H9 (cell line): ENCODE measurements at regions not wholly inside any gene's neighbourhood (a gene's known extent, or its start where the extent isn't known, plus 50 kb on each side); places are given as distances from the start of the nearest gene placed in this dataset.

Source experiments
- DNase-seq: peaks from one replicate; pipeline ENCODE4 v3.0.0-alpha.2; 2017
- H2AFZ ChIP-seq: one replicate; pipeline ENCODE4 v1.6.1; 2013; ENCODE audit warnings: mild to moderate bottlenecking, low read length, control low read depth, moderate library complexity
- H2AK5ac ChIP-seq: 2 replicates; pipeline ENCODE4 v1.6.1; 2013; ENCODE audit warnings: low read length, control low read depth, mixed read lengths; ENCODE audit not compliant: insufficient read length
- H2BK120ac ChIP-seq: one replicate; pipeline ENCODE4 v1.6.1; 2013; ENCODE audit warnings: low read depth, mild to moderate bottlenecking, low read length, control low read depth, inconsistent platforms; ENCODE audit not compliant: poor library complexity, severe bottlenecking
- H2BK12ac ChIP-seq: 2 replicates; pipeline ENCODE4 v1.6.1; 2013; ENCODE audit warnings: low read length, control low read depth, mixed read lengths, low read depth; ENCODE audit not compliant: insufficient read length
- H2BK15ac ChIP-seq: 2 replicates; pipeline ENCODE4 v1.6.1; 2013; ENCODE audit warnings: low read depth, low read length, control low read depth
- H2BK20ac ChIP-seq: one replicate; pipeline ENCODE4 v1.6.1; 2013; ENCODE audit warnings: low read depth, mild to moderate bottlenecking, low read length, control low read depth, inconsistent platforms; ENCODE audit not compliant: poor library complexity, severe bottlenecking
- H2BK5ac ChIP-seq: 2 replicates; pipeline ENCODE4 v1.6.1; 2013; ENCODE audit warnings: low read length, control low read depth, mixed read lengths; ENCODE audit not compliant: insufficient read length
- H3K14ac ChIP-seq: 2 replicates; pipeline ENCODE4 v1.6.1; 2013; ENCODE audit warnings: low read length, control low read depth; ENCODE audit not compliant: insufficient read depth
- H3K18ac ChIP-seq: 2 replicates; pipeline ENCODE4 v1.6.1; 2013; ENCODE audit warnings: low read depth, mild to moderate bottlenecking, mixed read lengths, low read length, control low read depth; ENCODE audit not compliant: insufficient read length
- H3K23ac ChIP-seq: 2 replicates; pipeline ENCODE4 v1.6.1; 2013; ENCODE audit warnings: low read length, control low read depth, mixed read lengths, low read depth; ENCODE audit not compliant: insufficient read length
- H3K23me2 ChIP-seq: 2 replicates; pipeline ENCODE4 v1.6.1; 2013; ENCODE audit warnings: low read depth, mild to moderate bottlenecking, mixed read lengths, low read length, control low read depth; ENCODE audit not compliant: insufficient read length, poor library complexity, severe bottlenecking
- H3K27ac ChIP-seq: 2 replicates; pipeline ENCODE4 v1.5.1; 2013; ENCODE audit warnings: low read length, control low read depth, mixed read lengths, low read depth; ENCODE audit not compliant: insufficient read length
- H3K27me3 ChIP-seq: 2 replicates; pipeline ENCODE4 v1.6.1; 2013; ENCODE audit warnings: low read length, control low read depth, inconsistent platforms; ENCODE audit not compliant: insufficient read depth
- H3K4ac ChIP-seq: 2 replicates; pipeline ENCODE4 v1.6.1; 2013; ENCODE audit warnings: low read depth, mild to moderate bottlenecking, control low read depth, inconsistent platforms, low read length, moderate library complexity
- H3K4me1 ChIP-seq: 2 replicates; pipeline ENCODE4 v1.6.1; 2013; ENCODE audit warnings: low read length, control low read depth, inconsistent platforms; ENCODE audit not compliant: insufficient read depth
- H3K4me2 ChIP-seq: 2 replicates; pipeline ENCODE4 v1.6.1; 2013; ENCODE audit warnings: low read length, control low read depth, mixed read lengths; ENCODE audit not compliant: insufficient read length, insufficient read depth
- H3K56ac ChIP-seq: 2 replicates; pipeline ENCODE4 v1.6.1; 2013; ENCODE audit warnings: low read depth, mild to moderate bottlenecking, mixed read lengths, low read length, control low read depth; ENCODE audit not compliant: insufficient read length
- H3K79me1 ChIP-seq: 2 replicates; pipeline ENCODE4 v1.6.1; 2013; ENCODE audit warnings: low read depth, mild to moderate bottlenecking, moderate library complexity, low read length, control low read depth, inconsistent platforms; ENCODE audit not compliant: insufficient read depth, poor library complexity, severe bottlenecking
- H3K79me2 ChIP-seq: 2 replicates; pipeline ENCODE4 v1.6.1; 2013; ENCODE audit warnings: low read length, control low read depth, inconsistent platforms; ENCODE audit not compliant: insufficient read depth
- H3K9ac ChIP-seq: 2 replicates; pipeline ENCODE4 v1.6.1; 2013; ENCODE audit warnings: low read length, control low read depth, mixed read lengths; ENCODE audit not compliant: insufficient read length; ENCODE audit errors: extremely low read depth
- H3K9me3 ChIP-seq: one replicate; pipeline ENCODE4 v1.6.1; 2013; ENCODE audit warnings: low read depth, low read length, inconsistent platforms; ENCODE audit not compliant: control insufficient read depth
- H3T11ph ChIP-seq: one replicate; pipeline ENCODE4 v1.6.1; 2013; ENCODE audit warnings: mild to moderate bottlenecking, low read length, control low read depth, inconsistent platforms
- H4K20me1 ChIP-seq: one replicate; pipeline ENCODE4 v1.6.1; 2013; ENCODE audit not compliant: control insufficient read depth, insufficient read length, insufficient read depth
- H4K5ac ChIP-seq: 2 replicates; pipeline ENCODE4 v1.6.1; 2013; ENCODE audit warnings: low read depth, mild to moderate bottlenecking, mixed read lengths, low read length, control low read depth; ENCODE audit not compliant: insufficient read length
- H4K8ac ChIP-seq: replicated peaks from 2 replicates; pipeline ENCODE4 v1.6.1; 2013; ENCODE audit warnings: low read length, control low read depth, mixed read lengths, low read depth; ENCODE audit not compliant: insufficient read length
- H4K91ac ChIP-seq: 2 replicates; pipeline ENCODE4 v1.6.1; 2013; ENCODE audit warnings: low read depth, mild to moderate bottlenecking, moderate library complexity, mixed read lengths, low read length, control low read depth; ENCODE audit not compliant: insufficient read length
- H3K27ac Mint-ChIP-seq, 3 experiments: 2 replicates in 2 of 3; 3 replicates in 1 of 3; pipeline ENCODE4 v1.8.0; 2020 to 2021; ENCODE audit warnings: mixed read lengths in 3 of 3, mild to moderate bottlenecking in 1 of 3, moderate library complexity in 1 of 3
- H3K27me3 Mint-ChIP-seq: 2 replicates; pipeline ENCODE4 v1.8.0; 2021; ENCODE audit warnings: low read depth, mild to moderate bottlenecking, moderate library complexity, mixed read lengths
- H3K36me3 Mint-ChIP-seq, 3 experiments: 2 replicates in 2 of 3; 3 replicates in 1 of 3; pipeline ENCODE4 v1.8.0; 2020 to 2021; ENCODE audit warnings: low read depth in 3 of 3, mixed read lengths in 3 of 3; ENCODE audit not compliant: insufficient read depth in 1 of 3
- H3K4me1 Mint-ChIP-seq, 2 experiments: 2 replicates each; pipeline ENCODE4 v1.8.0; 2020; ENCODE audit warnings: mixed read lengths in 2 of 2
- H3K4me3 Mint-ChIP-seq, 2 experiments: 2 replicates in 1 of 2; 3 replicates in 1 of 2; pipeline ENCODE4 v1.8.0; 2020 to 2021; ENCODE audit warnings: mild to moderate bottlenecking in 2 of 2, mixed read lengths in 2 of 2, moderate library complexity in 1 of 2
- H3K9me3 Mint-ChIP-seq, 2 experiments: 2 replicates in 1 of 2; 3 replicates in 1 of 2; pipeline ENCODE4 v1.8.0; 2020; ENCODE audit warnings: mild to moderate bottlenecking in 2 of 2, mixed read lengths in 2 of 2, moderate library complexity in 1 of 2
- CTCF ChIP-seq: fragments of 200-600 bp; sonication (generic); conservative IDR thresholded peaks from 3 replicates; pipeline ENCODE4 v1.8.0; 2021; ENCODE audit warnings: antibody characterized with exemption, mild to moderate bottlenecking
- WGBS: extraction: QIAGEN DNeasy Blood & Tissue Kit; methylation state at CpG from one replicate; pipeline ENCODE4 v1.1.7; 2013; ENCODE audit warnings: missing lambda C conversion rate, low lambda C conversion rate, mixed read lengths; ENCODE audit not compliant: insufficient read length; ENCODE audit errors: extremely low coverage; 5-methylcytosine and 5-hydroxymethylcytosine counted together

GRCh38 chr7:69017208-69017607 is 581.1 kb upstream of the AUTS2 start:
- no CpG with 5 or more reads among the region's 3 CpGs for WGBS
- Histone ChIP-seq H3K23ac (no peak overlapping the region), H2BK15ac (no peak overlapping the region), H2AK5ac (no peak overlapping the region), H2BK12ac (no peak overlapping the region), H3K9ac (no peak overlapping the region), H4K5ac (no peak overlapping the region), H3K79me2 (no peaks in the 10 kb centered on the region), H3K23me2 (no peaks in the 10 kb centered on the region), H3K4me1 (no peaks in the 10 kb centered on the region), H2AFZ (no peak overlapping the region), H3K56ac (no peak overlapping the region), H3K18ac (no peak overlapping the region), H2BK20ac (no peak overlapping the region), H4K8ac (no peak overlapping the region), H3K27me3 (no peaks in the 10 kb centered on the region), H3K27ac (no peak overlapping the region), H3T11ph (no peak overlapping the region), H2BK120ac (no peak overlapping the region), H3K4me2 (no peak overlapping the region), H3K9me3 (peaks cover 9% of the 10 kb centered on the region), H4K20me1 (no peaks in the 10 kb centered on the region), H4K91ac (no peak overlapping the region), H3K79me1 (no peaks in the 10 kb centered on the region), H2BK5ac (no peak overlapping the region), H3K4ac (no peak overlapping the region), H3K14ac (no peak overlapping the region)
- peaks cover 6 to 17% (median 13%) of the 10 kb centered on the region in 3 experiments; a peak in 6 of 7 replicates for H3K36me3 Mint-ChIP-seq
- peaks cover 16 to 24% of the 10 kb centered on the region in 2 experiments for H3K9me3 Mint-ChIP-seq
- peaks cover 8 to 9% of the 10 kb centered on the region in 2 experiments; a peak in 3 of 4 replicates for H3K4me1 Mint-ChIP-seq
- no peak overlapping the region for H3K4me3 Mint-ChIP-seq
- H3K27me3 Mint-ChIP-seq = peaks cover 4% of the 10 kb centered on the region; the same call in 1 of the 2 replicates
- no peak for DNase-seq
- no peak overlapping the region for H3K27ac Mint-ChIP-seq
- TF ChIP-seq CTCF = no peak
